Neural progenitor cell (in vitro differentiated cells): ENCODE measurements at regions not wholly inside any gene's neighbourhood (a gene's known extent, or its start where the extent isn't known, plus 50 kb on each side); places are given as distances from the start of the nearest gene placed in this dataset.

Experiments
- EZH2 ChIP-seq: fragments of 200-600 bp; sonication (generic); IDR thresholded peaks from 2 replicates; pipeline ENCODE4 v1.6.1; 2017; ENCODE audit warnings: antibody characterized with exemption, mild to moderate bottlenecking, moderate library complexity
- EZH2phosphoT487 ChIP-seq: fragments of 200-600 bp; sonication (generic); IDR thresholded peaks from 2 replicates; pipeline ENCODE4 v1.6.1; 2017; ENCODE audit warnings: antibody characterized with exemption
- TF ChIP-seq, protein P1 (sequence below): fragments of 200-600 bp; sonication (generic); IDR thresholded peaks from 2 replicates; pipeline ENCODE4 v1.5.1; 2017; ENCODE audit warnings: antibody characterized with exemption, mild to moderate bottlenecking

DNA sequence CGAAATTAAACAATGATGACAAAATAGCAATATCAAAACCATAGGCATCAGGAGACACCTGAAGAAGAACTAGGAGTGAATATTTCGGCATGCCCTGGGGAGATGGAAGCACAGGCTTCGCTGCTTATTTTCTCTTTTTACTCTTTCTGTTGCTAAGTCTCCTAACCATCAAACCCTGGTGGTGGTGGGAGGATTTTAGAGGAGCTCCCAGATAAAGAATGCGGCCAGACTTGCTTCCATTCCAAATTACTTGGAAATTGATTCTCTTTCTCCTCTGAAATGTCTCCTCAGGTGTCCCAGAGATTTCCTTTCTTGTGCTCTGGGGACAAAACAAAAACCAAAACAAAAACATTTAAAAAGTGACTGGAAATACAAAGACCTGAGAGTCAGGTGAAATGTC, 243.0 kb downstream of the KBTBD8 start:
- TF ChIP-seq, protein P1, sequence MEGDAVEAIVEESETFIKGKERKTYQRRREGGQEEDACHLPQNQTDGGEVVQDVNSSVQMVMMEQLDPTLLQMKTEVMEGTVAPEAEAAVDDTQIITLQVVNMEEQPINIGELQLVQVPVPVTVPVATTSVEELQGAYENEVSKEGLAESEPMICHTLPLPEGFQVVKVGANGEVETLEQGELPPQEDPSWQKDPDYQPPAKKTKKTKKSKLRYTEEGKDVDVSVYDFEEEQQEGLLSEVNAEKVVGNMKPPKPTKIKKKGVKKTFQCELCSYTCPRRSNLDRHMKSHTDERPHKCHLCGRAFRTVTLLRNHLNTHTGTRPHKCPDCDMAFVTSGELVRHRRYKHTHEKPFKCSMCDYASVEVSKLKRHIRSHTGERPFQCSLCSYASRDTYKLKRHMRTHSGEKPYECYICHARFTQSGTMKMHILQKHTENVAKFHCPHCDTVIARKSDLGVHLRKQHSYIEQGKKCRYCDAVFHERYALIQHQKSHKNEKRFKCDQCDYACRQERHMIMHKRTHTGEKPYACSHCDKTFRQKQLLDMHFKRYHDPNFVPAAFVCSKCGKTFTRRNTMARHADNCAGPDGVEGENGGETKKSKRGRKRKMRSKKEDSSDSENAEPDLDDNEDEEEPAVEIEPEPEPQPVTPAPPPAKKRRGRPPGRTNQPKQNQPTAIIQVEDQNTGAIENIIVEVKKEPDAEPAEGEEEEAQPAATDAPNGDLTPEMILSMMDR = no peak
- TF ChIP-seq EZH2phosphoT487 = no peak
- TF ChIP-seq EZH2 = no peak
